ENCODE measurements at regions not wholly inside any gene's neighbourhood (a gene's known extent, or its start where the extent isn't known, plus 50 kb on each side); places are given as distances from the start of the nearest gene placed in this dataset.

- Histone ChIP-seq H3K4me1 (no peaks in the 10 kb centered on the region), H3K4me3 (no peak overlapping the region), H3K36me3 (no peaks in the 10 kb centered on the region), H3K27ac (no peak overlapping the region), H3K27me3 (peaks cover 10% of the 10 kb centered on the region), H3K9me3 (no peaks in the 10 kb centered on the region)
- no peak for TF ChIP-seq CTCF (IDR thresholded peaks at IDR 0.05)
- DNase-seq (no peak), ATAC-seq (no peak)
- intact Hi-C loops (cut with DNase I) = no loop called here
Observed at GRCh38 chr16:80387318-80387921, 153.4 kb upstream of the DYNLRB2 start.

GRCh38 chr16:80384862-80385261 lies 155.9 kb upstream of the DYNLRB2 start:
- no peaks in the 10 kb centered on the region for H3K4me1 ChIP-seq
- TF ChIP-seq CTCF (IDR thresholded peaks at IDR 0.05) = no peak
- no peaks in the 10 kb centered on the region for H3K36me3 ChIP-seq
- H3K4me3 ChIP-seq = no peak overlapping the region
- H3K27ac ChIP-seq = no peak overlapping the region
- H3K9me3 ChIP-seq = no peaks in the 10 kb centered on the region
- intact Hi-C loops (cut with DNase I) = no loop called here
- DNase-seq (no peak), ATAC-seq (no peak)
- H3K27me3 ChIP-seq = peaks cover 10% of the 10 kb centered on the region

- Histone ChIP-seq H3K4me1 (no peaks in the 10 kb centered on the region), H3K9me3 (no peaks in the 10 kb centered on the region), H3K27me3 (peaks cover 1% of the 10 kb centered on the region), H3K27ac (no peak overlapping the region), H3K4me3 (no peak overlapping the region), H3K36me3 (no peaks in the 10 kb centered on the region)
- no peak for DNase-seq
- no peak for ATAC-seq
- intact Hi-C loops (cut with DNase I) = no loop called here
- TF ChIP-seq CTCF (IDR thresholded peaks at IDR 0.05) = no peak
Observed at GRCh38 chr16:80380514-80380913, 160.3 kb upstream of the DYNLRB2 start.

DNA sequence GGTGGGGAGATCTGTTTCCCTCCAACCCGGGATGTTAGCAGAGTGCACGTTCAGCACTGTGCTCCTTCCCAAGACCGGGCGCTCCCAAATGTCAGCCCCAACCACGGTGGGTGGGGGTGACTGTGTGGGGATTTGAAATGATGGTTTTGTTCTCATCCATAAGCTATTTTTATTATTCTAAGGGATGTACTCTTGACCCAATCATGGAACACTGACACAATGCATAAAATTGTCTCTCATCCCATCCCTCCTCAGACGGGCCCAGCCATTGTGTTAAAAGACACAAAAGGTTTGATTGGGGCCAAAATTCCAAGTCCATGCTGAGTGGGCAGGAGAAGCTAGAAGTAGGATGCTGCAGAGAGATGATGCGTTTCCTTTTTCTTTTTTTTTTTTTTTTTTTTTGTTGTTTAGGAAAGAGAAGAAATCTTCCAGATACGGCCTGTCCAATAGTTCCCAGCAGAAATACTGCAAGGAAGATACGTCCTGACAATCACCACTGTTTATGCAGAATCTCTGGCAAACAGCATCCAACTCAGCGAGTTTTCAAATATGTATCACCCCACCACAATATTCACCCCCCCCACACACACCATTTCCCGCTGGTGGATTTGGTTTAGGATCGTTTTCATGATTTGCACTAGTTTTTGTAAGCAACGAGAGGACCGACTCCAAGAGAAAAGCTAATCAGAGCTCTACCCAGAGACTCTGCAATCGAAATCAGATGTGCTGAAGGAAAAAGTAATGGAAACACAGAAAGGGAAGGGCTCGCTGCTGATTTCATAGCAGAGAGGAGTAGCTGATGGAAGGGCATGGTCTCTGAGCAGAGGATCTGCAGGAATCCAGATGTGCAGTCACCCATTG lies 163.5 kb upstream of the DYNLRB2 start:
- Histone ChIP-seq H3K9me3 (no peaks in the 10 kb centered on the region), H3K27ac (no peak overlapping the region), H3K27me3 (no peaks in the 10 kb centered on the region), H3K36me3 (no peaks in the 10 kb centered on the region), H3K4me1 (no peaks in the 10 kb centered on the region), H3K4me3 (no peak overlapping the region)
- no peak for TF ChIP-seq CTCF (IDR thresholded peaks at IDR 0.05)
- intact Hi-C loops (cut with DNase I) = no loop called here
- no peak for ATAC-seq
- DNase-seq = no peak

- TF ChIP-seq CTCF (IDR thresholded peaks at IDR 0.05) = no peak
- H3K27ac ChIP-seq = no peak overlapping the region
- no peak overlapping the region for H3K4me3 ChIP-seq
- no peaks in the 10 kb centered on the region for H3K36me3 ChIP-seq
- intact Hi-C loops (cut with DNase I) = no loop called here
- ATAC-seq = no peak
- no peaks in the 10 kb centered on the region for H3K4me1 ChIP-seq
- no peaks in the 10 kb centered on the region for H3K27me3 ChIP-seq
- DNase-seq = no peak
- no peaks in the 10 kb centered on the region for H3K9me3 ChIP-seq
Observed at GRCh38 chr16:80375973-80376372, 164.8 kb upstream of the DYNLRB2 start.

Data from upper lobe of right lung (tissue), 1 donor.